Right ventricle myocardium inferior (tissue), 1 donor: ENCODE measurements at regions not wholly inside any gene's neighbourhood (a gene's known extent, or its start where the extent isn't known, plus 50 kb on each side); places are given as distances from the start of the nearest gene placed in this dataset.
"Not testable (repeated sequence)": the region's sequence is repeated elsewhere in the genome, so short reads cannot be mapped to it uniquely, and the experiment has no call there.

Experiments used
- ATAC-seq: fragments of 200-7000 bp; cut with Tn5 transposase; one replicate; pipeline ENCODE4 v1.9.1; 2020; ENCODE audit warnings: mild to moderate bottlenecking, moderate library complexity
- DNase-seq: peaks from one replicate; pipeline ENCODE4 v3.0.0; 2021; ENCODE audit errors: missing footprints
- intact Hi-C: fragments of 100-400 bp; cut with DNase I; formaldehyde crosslinking; loops from one replicate; pipeline ENCODE4 v1.11.0; 2022
- donor health status: DM: no; HTN: yes; CAD: no; lungs with severe emphysema.

GRCh38 chr4:160375772-160376452, 1273.0 kb downstream of the RAPGEF2 start:
- ATAC-seq: no peak
- no peak for DNase-seq
- intact Hi-C loops: no loop called here

GRCh38 chr4:160386846-160387245, 1284.0 kb downstream of the RAPGEF2 start:
- intact Hi-C loops: no loop called here
- no peak for DNase-seq

GRCh38 chr4:160399826-160400225, 1296.9 kb downstream of the RAPGEF2 start:
- intact Hi-C loops: no loop called here
- ATAC-seq: no peak

More at GRCh38 chr4:160386846-160387245, 1284.0 kb downstream of the RAPGEF2 start:
- ATAC-seq: no peak

GRCh38 chr4:160403081-160403480, 1300.2 kb downstream of the RAPGEF2 start:
- intact Hi-C loops: no loop called here
- DNase-seq: no peak
- ATAC-seq: no peak

More at GRCh38 chr4:160399826-160400225, 1296.9 kb downstream of the RAPGEF2 start:
- no peak for DNase-seq

GRCh38 chr4:160406263-160406825, 1303.5 kb downstream of the RAPGEF2 start:
- DNase-seq: no peak
- no peak for ATAC-seq
- intact Hi-C loops: no loop called here

GRCh38 chr4:160414496-160414895, 1311.6 kb downstream of the RAPGEF2 start:
- intact Hi-C loops: no loop called here
- ATAC-seq: no peak

GRCh38 chr4:160423879-160424451, 1321.1 kb downstream of the RAPGEF2 start:
- DNase-seq: no peak
- intact Hi-C loops: no loop called here
- no peak for ATAC-seq

More at GRCh38 chr4:160414496-160414895, 1311.6 kb downstream of the RAPGEF2 start:
- DNase-seq: no peak

- ATAC-seq (no peak), DNase-seq (no peak)
- intact Hi-C loops: no loop called here
These were observed 1323.4 kb downstream of the RAPGEF2 start for GRCh38 chr4:160426233-160426632.

GRCh38 chr4:160450876-160451275, 1348.0 kb downstream of the RAPGEF2 start:
- intact Hi-C loops: no loop called here
- DNase-seq (no peak), ATAC-seq (no peak)

- intact Hi-C loops, DNase-seq, ATAC-seq: not testable (repeated sequence)
These were observed 1379.1 kb downstream of the RAPGEF2 start for GRCh38 chr4:160481696-160482690.

- no peak for DNase-seq
- intact Hi-C loops: no loop called here
- no peak for ATAC-seq
These were observed 1382.3 kb downstream of the RAPGEF2 start for GRCh38 chr4:160485071-160485687.

GRCh38 chr4:160492181-160492580, 1389.3 kb downstream of the RAPGEF2 start:
- ATAC-seq (no peak), DNase-seq (no peak)
- intact Hi-C loops: no loop called here

GRCh38 chr4:160493206-160493605, 1390.3 kb downstream of the RAPGEF2 start:
- intact Hi-C loops: no loop called here
- ATAC-seq (no peak), DNase-seq (no peak)

GRCh38 chr4:160495356-160495755, 1392.5 kb downstream of the RAPGEF2 start:
- ATAC-seq (no peak), DNase-seq (no peak)
- intact Hi-C loops: no loop called here

GRCh38 chr4:160498211-160498610, 1395.3 kb downstream of the RAPGEF2 start:
- intact Hi-C loops: no loop called here
- DNase-seq: no peak
- no peak for ATAC-seq

- no peak for DNase-seq
- no peak for ATAC-seq
- intact Hi-C loops: no loop called here
These were observed 1402.8 kb downstream of the RAPGEF2 start for GRCh38 chr4:160505724-160506123.

GRCh38 chr4:160510928-160511327, 1408.0 kb downstream of the RAPGEF2 start:
- ATAC-seq: no peak
- DNase-seq: no peak
- intact Hi-C loops: no loop called here

- intact Hi-C loops: no loop called here
- ATAC-seq: no peak
- DNase-seq: no peak
These were observed 1411.2 kb downstream of the RAPGEF2 start for GRCh38 chr4:160514126-160514525.

GRCh38 chr4:160523231-160523630, 1420.4 kb downstream of the RAPGEF2 start:
- ATAC-seq: no peak
- no peak for DNase-seq
- intact Hi-C loops: no loop called here
